Activated CD4-positive, alpha-beta T cell treated with anti-CD3 and anti-CD28 coated beads for 24 hours (primary cell): ENCODE measurements at regions not wholly inside any gene's neighbourhood (a gene's known extent, or its start where the extent isn't known, plus 50 kb on each side); places are given as distances from the start of the nearest gene placed in this dataset.
"Not testable (repeated sequence)": the region's sequence is repeated elsewhere in the genome, so short reads cannot be mapped to it uniquely, and the experiment has no call there.

ENCODE experiments used
- DNase-seq, 2 donors: peaks; one replicate each; pipeline ENCODE4 v3.0.0-alpha.2; 2020; ENCODE audit warnings: low read depth in 2 of 2

DNA sequence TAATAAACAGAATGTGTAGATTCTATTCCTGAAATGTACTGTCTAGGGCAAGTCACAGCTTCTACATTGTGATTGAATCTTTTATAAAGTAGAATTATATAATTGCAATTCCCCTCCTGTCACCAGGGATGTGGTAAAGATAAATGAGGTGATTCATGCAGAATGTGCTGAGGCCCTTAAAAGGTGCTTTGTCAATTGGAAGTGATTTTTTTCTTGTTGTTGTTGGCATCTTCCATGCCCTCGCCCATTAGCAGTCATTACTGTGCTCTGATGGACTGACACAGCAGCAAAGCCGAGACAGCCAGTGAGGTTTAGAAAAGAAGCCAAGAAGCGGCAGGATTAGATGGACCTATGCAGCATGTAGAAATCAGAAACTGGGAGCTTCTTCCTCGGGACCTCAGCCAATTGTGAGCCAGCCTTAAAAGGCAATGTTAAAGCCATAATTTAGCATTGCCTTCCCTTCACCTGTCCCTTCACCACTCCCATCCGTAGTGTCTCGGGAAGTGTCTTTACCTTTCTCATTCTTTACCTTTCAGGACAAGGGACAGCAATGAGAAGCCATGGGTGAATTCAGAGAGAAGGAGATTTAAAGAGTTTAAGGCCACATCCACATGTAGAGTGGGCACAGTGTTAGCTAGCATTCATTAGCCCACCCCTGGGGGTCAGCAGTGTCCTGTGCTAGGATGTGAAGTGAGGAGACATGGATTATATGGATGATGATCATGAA is 257.8 kb downstream of the PLK2 start:
- DNase-seq: no peak

DNA sequence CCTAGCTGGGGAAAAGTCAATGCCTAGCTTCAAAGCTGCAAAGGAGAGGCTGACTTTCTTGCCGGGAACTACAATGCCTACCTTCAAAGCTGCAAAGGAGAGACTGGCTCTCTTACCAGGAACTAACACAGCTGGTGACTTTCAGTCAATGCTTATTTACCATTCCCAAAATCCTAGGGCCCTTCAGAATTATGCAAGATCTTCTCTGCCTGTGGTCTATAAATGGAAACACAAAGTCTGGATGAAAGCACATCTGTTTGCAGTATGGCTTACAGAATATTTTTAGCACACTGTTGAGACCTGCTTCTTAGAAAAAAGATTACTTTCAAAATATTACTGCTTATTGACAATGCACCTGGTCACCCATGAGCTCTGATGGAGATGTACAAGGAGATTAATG is 259.4 kb downstream of the PLK2 start:
- DNase-seq: no peak

DNA sequence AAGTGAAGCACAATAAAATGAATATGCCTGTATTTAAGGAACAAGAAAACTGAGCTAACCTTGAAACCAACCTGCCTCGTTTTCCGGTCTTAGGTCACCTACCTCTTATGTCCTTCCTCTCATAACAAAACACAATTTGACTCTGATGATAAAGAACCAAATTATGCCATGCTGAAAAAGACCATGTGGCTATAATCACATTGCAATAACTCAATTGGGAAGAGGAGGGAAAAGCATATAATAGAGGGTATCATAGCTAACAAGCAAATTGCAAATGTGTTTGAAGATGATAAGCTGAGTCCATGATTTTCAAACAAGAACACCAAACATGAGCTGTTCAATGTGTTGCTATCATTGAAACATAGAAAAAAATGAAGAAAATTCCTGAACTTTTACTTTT is 260.8 kb downstream of the PLK2 start:
- no peak for DNase-seq

DNA sequence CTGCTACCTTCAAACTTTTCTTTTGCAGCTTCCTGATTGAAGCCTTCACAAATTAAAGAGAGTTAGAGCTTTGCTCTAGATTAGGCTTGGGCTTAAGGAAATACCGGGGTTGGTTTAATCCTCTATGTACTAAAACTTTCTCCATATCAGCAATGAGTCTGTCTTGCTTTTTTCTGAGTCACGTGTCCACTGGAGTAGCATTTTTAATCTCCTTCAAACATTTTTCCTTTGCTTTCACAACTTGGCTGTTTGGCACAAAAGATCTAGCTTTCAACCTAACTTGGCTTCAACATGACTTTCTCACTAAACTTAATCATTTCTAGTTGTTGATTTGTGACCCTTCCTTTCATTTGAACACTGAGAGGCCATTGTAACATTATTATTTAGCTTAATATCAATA is 261.6 kb downstream of the PLK2 start:
- DNase-seq: no peak

DNA sequence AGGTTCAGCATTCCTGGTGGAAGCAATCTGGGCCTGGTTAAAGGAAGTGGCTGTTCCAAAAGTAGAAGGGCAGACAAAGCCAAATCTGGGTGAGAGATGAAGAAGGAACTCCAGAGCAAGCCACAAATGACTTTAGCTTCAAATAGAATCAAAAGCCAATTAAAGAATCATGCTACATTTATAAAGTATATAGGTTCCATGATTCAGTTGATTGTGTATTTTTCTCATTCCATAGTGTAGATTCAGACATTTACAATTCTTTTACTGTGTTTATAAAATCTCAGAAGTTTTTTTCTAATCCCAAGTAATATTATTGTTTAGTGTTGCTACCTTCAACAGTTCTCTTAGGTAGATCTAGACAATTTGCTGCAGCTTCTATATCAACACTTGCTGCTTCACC is 262.0 kb downstream of the PLK2 start:
- no peak for DNase-seq

DNA sequence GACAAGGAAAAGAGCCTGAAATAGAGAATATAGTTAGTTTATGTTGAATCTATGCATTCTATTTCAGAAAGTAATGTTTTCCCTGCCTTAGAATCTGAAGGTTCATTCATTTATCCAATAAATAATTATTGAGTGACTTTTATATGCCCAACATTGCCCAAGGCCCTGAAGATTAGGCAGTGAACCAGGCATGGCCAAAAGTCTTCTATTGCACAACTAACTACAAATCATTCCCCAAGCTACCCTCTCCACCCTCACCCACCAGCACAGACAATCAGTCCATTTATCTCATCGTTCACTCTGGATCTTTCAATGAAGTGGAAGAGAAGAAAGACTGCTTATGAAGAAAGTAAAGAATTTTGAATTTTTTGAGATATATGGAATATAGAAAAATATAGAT is 268.4 kb downstream of the PLK2 start:
- DNase-seq: no peak

DNA sequence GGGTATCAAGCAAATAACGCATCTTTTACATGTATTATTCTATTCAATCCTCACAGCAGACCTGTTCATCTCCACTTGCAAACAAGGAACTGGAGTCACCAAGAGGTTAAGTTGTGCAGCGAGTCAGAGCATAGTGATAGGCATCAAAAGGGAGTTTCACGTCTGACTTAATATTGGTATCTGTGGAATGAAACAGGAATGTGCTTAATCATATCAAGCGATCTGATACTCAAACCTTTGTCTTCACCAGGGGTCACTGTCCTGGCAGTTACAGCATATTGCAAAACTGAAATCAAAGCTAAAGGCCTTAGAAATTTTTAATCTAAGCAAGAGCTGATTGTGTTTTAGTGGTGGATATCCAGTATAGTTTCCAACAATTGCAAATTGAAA is 271.6 kb downstream of the PLK2 start:
- no peak for DNase-seq

DNA sequence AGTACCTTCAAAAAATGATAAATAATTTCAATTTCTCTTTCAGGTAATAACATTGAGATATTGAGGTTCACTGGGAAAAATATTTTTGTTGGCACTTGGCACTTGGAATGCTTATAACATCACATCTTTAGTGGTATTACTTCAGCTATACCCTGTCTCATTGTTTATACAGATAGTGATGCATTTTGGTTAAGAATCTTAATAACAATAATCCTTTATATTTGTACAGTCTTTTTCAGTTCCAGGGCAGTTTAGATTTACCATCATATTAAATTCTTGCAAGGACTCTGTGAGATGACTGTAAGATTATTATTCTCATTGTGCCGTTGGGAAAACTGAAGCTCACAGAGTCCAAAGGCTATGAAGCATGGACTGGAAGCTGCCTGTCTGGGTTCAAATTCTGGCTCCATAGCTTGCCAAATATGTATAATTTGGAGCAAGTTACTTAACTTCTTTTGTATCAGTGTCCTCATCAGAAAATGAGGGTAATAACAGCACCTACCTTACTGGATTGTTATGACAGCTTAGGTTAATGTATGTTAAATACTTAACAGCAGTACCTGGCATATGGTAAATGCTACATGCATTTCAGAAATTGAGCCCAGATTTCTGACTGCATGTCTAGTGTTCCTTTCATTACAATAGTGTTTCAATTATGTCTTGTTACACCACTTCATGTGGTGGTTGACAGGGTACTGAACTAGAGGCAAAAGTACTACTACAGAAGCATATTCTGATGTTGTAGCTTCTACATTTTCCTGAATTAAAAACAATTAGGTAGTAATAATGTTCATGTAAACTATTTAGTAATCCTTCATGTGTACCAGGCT is 272.2 kb downstream of the PLK2 start:
- no peak for DNase-seq

DNA sequence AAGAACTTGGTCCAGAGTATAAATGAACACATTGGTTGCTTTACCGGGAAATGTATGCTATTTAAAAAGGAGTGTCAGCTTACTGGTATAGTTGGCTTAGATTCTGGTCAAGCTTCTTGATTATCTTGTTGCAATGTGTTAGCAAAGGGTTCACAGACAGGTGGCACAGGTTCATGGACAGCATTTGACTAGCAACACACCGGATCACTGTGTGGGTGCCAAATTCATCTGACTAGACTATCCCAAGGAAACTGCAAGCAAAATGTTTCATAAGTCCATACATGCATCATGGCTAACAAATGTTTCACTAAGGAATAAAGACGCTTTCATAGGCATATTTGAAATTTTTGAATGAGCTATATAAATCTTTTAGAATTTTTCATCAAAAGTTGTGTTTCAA is 274.1 kb downstream of the PLK2 start:
- DNase-seq: no peak

DNA sequence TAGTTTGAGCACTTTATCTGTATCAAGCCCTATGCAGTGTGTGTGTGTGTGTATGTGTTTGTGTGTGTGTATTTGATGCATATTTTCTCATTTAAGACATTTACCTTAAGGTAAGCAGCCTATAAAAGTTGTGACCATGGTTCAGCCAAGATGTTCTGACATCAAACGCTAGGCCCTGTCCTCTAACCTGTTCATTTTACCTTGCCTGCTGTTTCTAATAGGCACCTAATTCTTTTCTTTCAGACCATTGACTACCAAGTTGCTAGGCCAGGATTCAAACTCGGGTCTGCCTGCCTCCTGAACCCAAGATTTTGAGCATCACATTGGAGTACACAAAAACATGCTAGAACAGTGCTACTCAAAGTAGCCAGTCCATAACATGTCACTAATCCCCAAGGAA is 274.5 kb downstream of the PLK2 start:
- no peak for DNase-seq

DNA sequence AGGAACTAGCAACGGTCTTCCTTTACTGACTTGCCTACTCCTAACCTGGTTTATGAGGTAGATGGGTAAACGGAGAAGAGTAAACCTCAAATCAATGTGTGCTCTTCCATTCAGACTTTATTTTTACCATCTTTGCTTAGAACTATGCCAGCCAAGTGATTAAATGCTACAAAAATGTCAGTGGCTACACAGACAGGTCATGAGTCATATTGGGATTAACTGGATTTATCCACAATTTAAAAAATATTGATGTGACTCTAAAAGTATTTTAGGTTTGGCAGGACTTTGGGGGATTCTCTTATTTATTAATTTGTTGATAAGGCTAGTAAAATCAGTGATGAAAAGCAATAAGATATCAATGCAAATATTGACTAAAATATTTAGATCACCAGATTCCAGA is 275.0 kb downstream of the PLK2 start:
- no peak for DNase-seq

DNA sequence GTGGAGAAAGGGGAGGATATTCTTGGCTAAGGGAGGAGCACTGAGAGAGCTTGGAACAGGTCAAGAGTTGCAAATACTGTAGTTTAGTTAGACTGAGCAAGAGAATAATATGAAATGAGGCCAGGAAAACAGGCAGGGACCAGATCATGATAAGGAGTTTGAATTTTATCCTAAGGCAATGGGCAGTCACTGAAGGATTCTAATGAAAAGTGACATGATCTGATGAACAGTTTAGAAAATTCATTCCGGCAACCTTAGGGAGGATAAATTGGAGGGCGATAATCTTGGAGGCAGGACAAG is 276.1 kb downstream of the PLK2 start:
- DNase-seq: no peak

DNA sequence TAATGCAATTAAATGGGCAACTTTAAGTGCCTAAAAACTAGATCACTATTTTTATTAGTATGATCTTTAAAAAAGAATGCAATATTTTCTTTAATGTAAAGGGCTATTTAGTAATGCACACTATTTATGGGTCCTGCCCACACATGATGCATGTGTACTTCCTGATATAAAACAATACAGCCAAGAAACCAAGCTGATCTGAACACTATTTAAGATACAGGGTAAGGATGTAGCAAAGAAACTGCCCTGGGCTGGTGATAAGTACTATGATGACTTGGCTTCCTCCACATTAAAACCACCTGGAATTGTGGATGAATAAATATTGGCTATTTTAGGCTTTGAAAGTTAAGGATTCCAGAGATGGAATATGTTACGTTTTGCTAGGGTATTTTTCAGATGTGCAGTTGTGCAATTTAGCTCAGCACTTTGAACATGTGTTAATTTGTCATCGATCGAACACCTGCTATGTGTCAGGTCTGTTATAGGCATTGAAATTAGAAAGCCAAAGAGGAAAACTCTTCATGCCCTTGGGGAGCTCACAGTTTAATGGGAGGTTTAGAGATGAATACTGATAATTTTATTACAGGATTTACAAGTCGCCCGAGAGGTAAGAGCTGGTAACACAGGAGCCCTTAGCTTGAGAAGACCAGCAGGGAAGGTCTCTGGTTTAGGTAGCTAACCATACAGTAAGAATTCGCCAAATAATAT is 276.7 kb downstream of the PLK2 start:
- no peak for DNase-seq

DNA sequence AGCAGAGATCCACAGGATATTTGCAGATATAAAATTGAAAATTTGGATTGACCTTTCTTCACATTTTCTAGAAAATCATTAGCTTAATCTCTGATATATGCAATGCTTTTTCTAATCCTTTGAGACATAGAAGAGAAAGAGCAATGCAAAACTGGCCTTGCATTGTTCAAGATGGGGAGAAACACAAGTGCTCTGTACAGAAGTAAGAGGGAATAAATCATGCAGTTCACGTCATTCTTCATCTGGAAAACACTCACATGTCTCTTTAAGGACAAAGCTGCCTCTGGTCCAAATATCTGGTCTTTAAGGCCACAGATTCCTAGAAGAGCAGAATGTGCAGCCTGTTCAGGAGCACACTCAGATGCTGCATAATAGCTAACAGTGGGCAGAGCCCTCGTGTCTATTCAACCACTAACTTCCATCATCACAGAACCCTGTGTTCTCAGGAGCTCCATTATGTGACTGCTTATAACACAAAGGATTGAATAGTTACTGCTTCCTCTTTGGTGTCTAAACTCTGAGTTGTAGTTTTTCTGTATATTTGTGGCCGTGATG is 277.5 kb downstream of the PLK2 start:
- no peak for DNase-seq

DNA sequence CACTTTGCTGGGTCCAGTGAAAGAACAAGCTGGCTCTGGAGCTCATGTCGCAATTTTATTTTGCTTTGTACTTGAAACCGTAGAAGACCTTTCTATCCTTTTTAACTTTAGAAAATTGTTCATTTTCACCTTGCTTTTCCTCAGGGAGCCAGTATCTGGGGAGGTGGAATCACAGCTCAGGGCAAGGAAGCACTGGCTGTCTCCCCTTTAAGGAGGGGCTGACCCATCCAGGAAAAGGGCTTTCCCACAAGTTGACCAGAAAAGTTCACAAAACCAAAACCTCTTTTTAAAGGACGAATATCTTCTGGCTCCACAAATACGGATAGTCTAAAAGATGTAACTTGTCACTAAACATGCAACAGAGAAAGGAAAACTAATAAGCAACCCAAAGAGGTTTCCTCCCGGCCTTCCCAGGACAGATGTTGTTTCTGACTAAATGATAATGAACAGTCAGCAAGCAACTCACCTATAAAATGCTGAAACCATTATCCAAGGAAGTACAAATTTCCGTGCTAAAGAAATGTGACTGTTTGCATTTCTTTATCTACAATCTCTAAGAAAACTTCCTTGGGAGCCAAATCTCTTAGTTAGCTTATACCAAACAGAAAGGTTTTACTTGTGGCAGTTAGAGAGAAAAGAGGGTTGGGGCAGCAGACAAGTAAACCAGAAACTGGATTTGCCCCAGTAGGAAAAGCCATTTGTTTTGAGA is 278.2 kb downstream of the PLK2 start:
- no peak for DNase-seq

DNA sequence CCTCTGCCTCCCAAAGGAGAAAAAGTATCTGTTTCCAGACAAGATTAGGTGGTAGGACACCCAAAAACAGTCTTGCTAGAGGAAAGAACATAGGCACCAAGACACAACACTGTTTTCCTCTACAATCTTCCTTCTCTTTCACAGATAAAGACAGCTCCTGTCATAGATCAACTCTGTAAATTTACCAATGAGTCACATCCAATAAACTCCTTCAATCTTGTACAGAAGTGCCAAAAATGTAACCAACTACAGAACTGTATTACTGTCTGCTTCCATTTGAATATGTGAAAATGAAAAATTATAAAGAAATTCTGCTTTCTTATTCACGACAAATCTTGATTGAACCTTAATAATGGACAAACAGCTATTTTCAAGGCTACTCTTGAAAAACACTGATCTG is 286.9 kb downstream of the PLK2 start:
- no peak for DNase-seq

DNA sequence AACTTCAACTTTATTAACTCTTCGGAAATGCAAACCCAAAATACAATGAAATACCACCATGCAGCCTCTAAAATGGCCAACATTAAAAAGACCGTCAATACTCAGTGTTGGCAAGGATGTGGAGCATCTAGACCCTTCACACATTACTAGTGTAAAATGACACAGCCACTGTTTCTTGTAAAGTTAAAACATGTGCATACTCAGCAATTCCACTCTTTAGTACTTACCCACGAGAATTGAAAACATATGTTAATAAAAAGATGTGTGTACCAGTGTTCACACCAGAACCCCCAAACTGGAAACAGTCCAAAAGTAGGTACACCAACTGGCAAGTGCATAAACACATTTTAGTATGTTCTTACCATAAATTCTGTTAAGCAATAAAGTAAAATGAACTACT is 294.7 kb downstream of the PLK2 start:
- DNase-seq: no peak

DNA sequence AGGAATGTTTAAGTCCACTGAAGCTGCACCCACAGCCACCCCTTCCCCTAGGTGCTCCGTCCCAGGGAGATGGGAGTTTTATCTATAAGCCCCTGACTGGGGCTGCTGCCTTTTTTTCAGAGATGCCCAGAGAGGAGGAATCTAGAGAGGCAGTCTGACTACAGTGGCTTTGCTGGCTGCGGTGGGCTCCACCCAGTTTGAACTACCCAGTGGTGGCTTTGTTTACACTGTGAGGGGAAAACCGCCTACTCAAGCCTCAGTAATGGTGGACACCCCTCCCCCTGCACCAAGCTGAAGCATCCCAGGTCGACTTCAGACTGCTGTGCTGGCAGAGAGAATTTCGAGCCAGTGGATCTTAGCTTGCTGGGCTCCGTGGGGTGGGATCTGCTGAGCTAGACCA is 298.0 kb downstream of the PLK2 start:
- not testable (repeated sequence) for DNase-seq

DNA sequence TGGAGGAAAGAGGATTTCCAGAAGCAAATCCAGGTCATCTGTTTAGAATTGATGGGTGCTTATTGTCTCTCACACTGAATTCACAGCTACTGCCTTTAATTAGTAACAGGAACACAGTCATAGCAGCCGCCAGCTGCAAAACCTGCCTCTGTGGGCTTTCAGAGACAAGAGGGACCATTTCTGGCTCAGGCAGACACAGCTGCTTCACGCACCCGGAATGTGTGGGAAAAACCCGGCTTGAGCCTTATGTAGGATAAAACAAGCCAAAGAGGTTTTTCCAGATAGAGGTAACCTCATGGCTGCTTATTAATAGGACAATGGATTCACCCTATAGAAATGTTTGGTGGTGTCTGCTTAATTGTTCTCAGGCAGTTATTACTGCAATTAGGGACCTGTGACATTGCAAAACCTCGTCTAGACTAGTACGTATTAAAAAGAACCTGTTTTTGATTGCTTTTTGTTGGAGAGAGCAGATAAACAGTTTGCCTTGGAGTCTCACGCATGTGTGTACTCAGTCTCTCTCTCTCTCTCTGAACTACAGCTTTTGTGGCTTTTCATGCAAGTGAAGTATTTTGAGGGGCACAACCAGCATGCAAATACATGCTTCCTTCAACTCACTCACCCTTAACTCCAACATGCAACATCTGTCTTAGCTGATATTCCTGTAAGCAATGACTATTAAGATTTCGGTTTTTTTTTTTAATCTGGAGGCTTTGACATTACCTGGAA is 302.7 kb downstream of the PLK2 start:
- DNase-seq: no peak

DNA sequence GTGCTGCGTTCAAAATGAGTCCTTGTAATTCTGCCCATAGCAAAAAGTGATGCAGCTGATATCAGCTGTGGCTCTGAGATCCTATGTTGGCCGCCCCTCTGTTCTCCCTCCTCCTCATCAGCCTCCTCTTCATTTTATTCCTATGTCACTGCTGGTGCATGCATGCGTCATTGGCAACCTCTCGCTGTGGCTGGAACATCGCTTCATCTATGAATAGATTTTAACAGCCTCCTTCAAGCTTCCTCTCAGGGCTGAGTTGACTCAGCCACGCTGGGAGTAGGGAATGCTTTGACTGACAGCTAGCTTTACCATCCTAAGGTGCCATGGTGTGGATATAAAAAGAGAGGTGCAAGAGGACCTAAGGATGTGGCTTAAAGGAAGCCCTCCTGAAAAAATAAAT is 303.5 kb downstream of the PLK2 start:
- DNase-seq: no peak

DNA sequence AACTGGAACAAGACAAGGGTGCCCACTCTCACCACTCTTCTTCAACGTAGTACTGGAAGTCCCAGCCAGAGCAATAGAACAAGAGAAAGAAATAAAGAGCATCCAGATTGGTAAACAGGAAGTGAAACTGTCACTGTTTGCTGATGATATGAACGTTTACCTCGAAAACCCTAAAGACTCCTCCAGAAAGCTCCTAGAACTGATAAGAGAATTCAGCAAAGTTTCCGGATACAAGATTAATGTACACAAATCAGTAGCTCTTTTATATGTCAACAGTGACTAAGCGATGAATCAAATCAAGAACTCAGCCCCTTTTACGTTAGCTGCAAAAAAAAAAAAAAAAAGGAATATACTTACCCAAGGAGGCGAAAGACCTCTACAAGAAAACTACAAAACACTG is 306.6 kb downstream of the PLK2 start:
- no peak for DNase-seq
